Breast epithelium (tissue), 3 donors: ENCODE measurements at regions not wholly inside any gene's neighbourhood (a gene's known extent, or its start where the extent isn't known, plus 50 kb on each side); places are given as distances from the start of the nearest gene placed in this dataset.

Source experiments
- POLR2A ChIP-seq: fragments of 450-650 bp; IDR thresholded peaks from one replicate; pipeline ENCODE4 v1.6.1; 2016; ENCODE audit warnings: antibody characterized with exemption, mild to moderate bottlenecking, moderate library complexity
- POLR2AphosphoS5 ChIP-seq, 3 donors: sonication (generic); formaldehyde crosslinking; IDR thresholded peaks; one replicate each; pipeline ENCODE4 v1.6.1; 2017; ENCODE audit warnings: antibody characterized with exemption in 3 of 3
- TF ChIP-seq, protein P1 (sequence below), 3 donors: fragments of 450-650 bp; IDR thresholded peaks; one replicate each; pipeline ENCODE4 v1.5.1; 2016 to 2017; ENCODE audit warnings: antibody characterized with exemption in 3 of 3, mild to moderate bottlenecking in 3 of 3, moderate library complexity in 3 of 3

DNA sequence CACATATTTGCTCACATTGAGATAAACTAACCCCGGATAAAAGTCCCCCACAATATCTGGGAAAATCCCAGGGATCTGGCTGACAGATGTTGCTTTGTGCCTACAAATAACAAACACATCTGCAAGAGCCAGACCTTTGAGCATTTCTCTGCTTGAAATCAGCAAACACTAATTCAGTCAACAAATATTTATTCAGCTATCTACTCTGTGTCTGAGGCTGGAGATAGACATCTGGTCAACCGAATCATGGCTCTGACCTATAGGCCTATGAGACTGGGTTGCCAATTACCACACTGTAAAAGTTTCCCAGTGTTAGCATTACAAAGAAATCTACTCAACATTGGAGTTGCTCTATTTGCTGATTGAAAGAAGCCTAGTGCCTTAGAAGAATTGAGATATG is 201.1 kb upstream of the CADPS start:
- TF ChIP-seq, protein P1, sequence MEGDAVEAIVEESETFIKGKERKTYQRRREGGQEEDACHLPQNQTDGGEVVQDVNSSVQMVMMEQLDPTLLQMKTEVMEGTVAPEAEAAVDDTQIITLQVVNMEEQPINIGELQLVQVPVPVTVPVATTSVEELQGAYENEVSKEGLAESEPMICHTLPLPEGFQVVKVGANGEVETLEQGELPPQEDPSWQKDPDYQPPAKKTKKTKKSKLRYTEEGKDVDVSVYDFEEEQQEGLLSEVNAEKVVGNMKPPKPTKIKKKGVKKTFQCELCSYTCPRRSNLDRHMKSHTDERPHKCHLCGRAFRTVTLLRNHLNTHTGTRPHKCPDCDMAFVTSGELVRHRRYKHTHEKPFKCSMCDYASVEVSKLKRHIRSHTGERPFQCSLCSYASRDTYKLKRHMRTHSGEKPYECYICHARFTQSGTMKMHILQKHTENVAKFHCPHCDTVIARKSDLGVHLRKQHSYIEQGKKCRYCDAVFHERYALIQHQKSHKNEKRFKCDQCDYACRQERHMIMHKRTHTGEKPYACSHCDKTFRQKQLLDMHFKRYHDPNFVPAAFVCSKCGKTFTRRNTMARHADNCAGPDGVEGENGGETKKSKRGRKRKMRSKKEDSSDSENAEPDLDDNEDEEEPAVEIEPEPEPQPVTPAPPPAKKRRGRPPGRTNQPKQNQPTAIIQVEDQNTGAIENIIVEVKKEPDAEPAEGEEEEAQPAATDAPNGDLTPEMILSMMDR (IDR thresholded peaks at IDR 0.05) = no peak
- TF ChIP-seq POLR2A (no peak), POLR2AphosphoS5 (IDR thresholded peaks at IDR 0.05) (no peak)
